Cardiac muscle cell (in vitro differentiated cells and primary cell): ENCODE measurements at regions not wholly inside any gene's neighbourhood (a gene's known extent, or its start where the extent isn't known, plus 50 kb on each side); places are given as distances from the start of the nearest gene placed in this dataset.
A peak's percentile ranks its signal among the peaks of the same experiment; 100 is the strongest.

Experiments
- DNase-seq, 2 donors: peaks; one replicate each; pipeline versions ENCODE4 v3.0.0 to v3.0.0-alpha.2; 2010 to 2017; ENCODE audit warnings: low read depth in 1 of 2, low spot score in 1 of 2
- H3K27ac ChIP-seq: fragments of 200-600 bp; sonication (generic); 2 replicates; pipeline ENCODE4 v1.5.1; 2016
- H3K27me3 ChIP-seq: fragments of 200-600 bp; sonication (generic); 2 replicates; pipeline ENCODE4 v1.6.0; 2016; ENCODE audit warnings: control low read depth
- H3K36me3 ChIP-seq: fragments of 200-600 bp; sonication (generic); 2 replicates; pipeline ENCODE4 v1.5.1; 2016; ENCODE audit warnings: control low read depth
- H3K4me1 ChIP-seq: fragments of 200-600 bp; sonication (generic); 2 replicates; pipeline ENCODE4 v1.8.1; 2017; ENCODE audit warnings: low read depth, mild to moderate bottlenecking, mixed run types
- H3K4me3 ChIP-seq: fragments of 200-600 bp; sonication (generic); 2 replicates; pipeline ENCODE4 v1.5.1; 2016; ENCODE audit warnings: mild to moderate bottlenecking
- H3K9me3 ChIP-seq: fragments of 200-600 bp; sonication (generic); 2 replicates; pipeline ENCODE4 v1.5.1; 2017; ENCODE audit warnings: low read depth, mild to moderate bottlenecking, control low read depth
- CTCF ChIP-seq: IDR thresholded peaks from 2 replicates; pipeline ENCODE4 v1.5.1; 2012; ENCODE audit warnings: low read depth, mild to moderate bottlenecking, low read length

GRCh38 chr7:130982651-130983050 is 248.6 kb upstream of the KLF14 start:
- Histone ChIP-seq H3K9me3 (no peaks in the 10 kb centered on the region), H3K4me1 (no peaks in the 10 kb centered on the region), H3K27ac (no peak overlapping the region), H3K36me3 (no peaks in the 10 kb centered on the region), H3K4me3 (no peak overlapping the region), H3K27me3 (no peaks in the 10 kb centered on the region)
- DNase-seq, result no peak
- no peak for TF ChIP-seq CTCF

GRCh38 chr7:130985361-130985760 is 251.4 kb upstream of the KLF14 start:
- Histone ChIP-seq H3K9me3 (no peaks in the 10 kb centered on the region), H3K27me3 (no peaks in the 10 kb centered on the region), H3K4me3 (no peak overlapping the region), H3K36me3 (no peaks in the 10 kb centered on the region), H3K4me1 (no peaks in the 10 kb centered on the region), H3K27ac (no peak overlapping the region)
- DNase-seq, result no peak
- no peak for TF ChIP-seq CTCF

GRCh38 chr7:130986261-130986690 is 252.3 kb upstream of the KLF14 start:
- no peaks in the 10 kb centered on the region for H3K27me3 ChIP-seq
- TF ChIP-seq CTCF, result no peak

GRCh38 chr7:130987092-130987491 is 253.1 kb upstream of the KLF14 start:
- Histone ChIP-seq H3K9me3 (no peaks in the 10 kb centered on the region), H3K27ac (no peak overlapping the region), H3K27me3 (no peaks in the 10 kb centered on the region), H3K36me3 (no peaks in the 10 kb centered on the region), H3K4me3 (no peak overlapping the region), H3K4me1 (no peaks in the 10 kb centered on the region)
- DNase-seq, result no peak
- TF ChIP-seq CTCF, result no peak

More at GRCh38 chr7:130986261-130986690, 252.3 kb upstream of the KLF14 start:
- no peak overlapping the region for H3K27ac ChIP-seq
- H3K36me3 ChIP-seq, result no peaks in the 10 kb centered on the region
- no peak overlapping the region for H3K4me3 ChIP-seq
- no peaks in the 10 kb centered on the region for H3K4me1 ChIP-seq
- H3K9me3 ChIP-seq, result no peaks in the 10 kb centered on the region
- DNase-seq, result peak in 1 of 2 donors; percentile 63

- no peaks in the 10 kb centered on the region for H3K36me3 ChIP-seq
- H3K4me1 ChIP-seq, result no peaks in the 10 kb centered on the region
Observed at GRCh38 chr7:130988443-130988842, 254.4 kb upstream of the KLF14 start.

More at GRCh38 chr7:130988443-130988842, 254.4 kb upstream of the KLF14 start:
- Histone ChIP-seq H3K27ac (no peak overlapping the region), H3K27me3 (no peaks in the 10 kb centered on the region), H3K4me3 (no peak overlapping the region), H3K9me3 (no peaks in the 10 kb centered on the region)
- DNase-seq, result peak in 1 of 2 donors; percentile 15
- TF ChIP-seq CTCF, result no peak
